ENCODE measurements at regions not wholly inside any gene's neighbourhood (a gene's known extent, or its start where the extent isn't known, plus 50 kb on each side); places are given as distances from the start of the nearest gene placed in this dataset.

DNA sequence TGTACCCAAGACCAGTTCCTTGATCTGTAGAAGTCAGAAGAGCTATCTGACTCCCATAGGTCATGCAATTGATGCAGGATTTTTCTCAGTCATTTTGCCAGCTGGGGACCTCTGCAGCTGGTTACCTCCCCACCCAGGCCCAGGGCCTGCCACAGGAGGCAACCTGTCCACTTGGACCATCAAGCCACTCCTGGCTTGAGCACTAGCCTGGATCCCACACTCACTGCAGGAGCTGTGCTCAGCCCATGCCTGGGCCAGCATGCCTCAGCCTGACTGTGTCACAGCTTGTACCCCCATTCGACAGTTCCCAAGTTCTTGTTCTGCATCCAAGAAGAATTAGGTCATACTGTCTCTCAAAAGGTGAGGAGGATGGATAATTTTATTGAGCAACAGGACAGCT, 189.4 kb downstream of the PCDH17 start:
- TF ChIP-seq, protein P1, sequence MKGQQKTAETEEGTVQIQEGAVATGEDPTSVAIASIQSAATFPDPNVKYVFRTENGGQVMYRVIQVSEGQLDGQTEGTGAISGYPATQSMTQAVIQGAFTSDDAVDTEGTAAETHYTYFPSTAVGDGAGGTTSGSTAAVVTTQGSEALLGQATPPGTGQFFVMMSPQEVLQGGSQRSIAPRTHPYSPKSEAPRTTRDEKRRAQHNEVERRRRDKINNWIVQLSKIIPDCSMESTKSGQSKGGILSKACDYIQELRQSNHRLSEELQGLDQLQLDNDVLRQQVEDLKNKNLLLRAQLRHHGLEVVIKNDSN (CRISPR knock-in tag; IDR thresholded peaks at IDR 0.05): no peak
- TF ChIP-seq ZNF416 (CRISPR knock-in tag; IDR thresholded peaks at IDR 0.05) (no peak), ELF4 (CRISPR knock-in tag; IDR thresholded peaks at IDR 0.05; ENCODE audit: low read depth) (no peak), PREB (CRISPR knock-in tag; IDR thresholded peaks at IDR 0.05; ENCODE audit: borderline replicate concordance) (no peak), FOXP4 (CRISPR knock-in tag; IDR thresholded peaks at IDR 0.05) (no peak), ATF2 (CRISPR knock-in tag; IDR thresholded peaks at IDR 0.05; ENCODE audit: borderline replicate concordance, low read depth) (no peak), E2F1 (CRISPR knock-in tag; IDR thresholded peaks at IDR 0.05) (no peak), CREB1 (CRISPR knock-in tag; IDR thresholded peaks at IDR 0.05) (no peak)
- TF ChIP-seq, protein P2, sequence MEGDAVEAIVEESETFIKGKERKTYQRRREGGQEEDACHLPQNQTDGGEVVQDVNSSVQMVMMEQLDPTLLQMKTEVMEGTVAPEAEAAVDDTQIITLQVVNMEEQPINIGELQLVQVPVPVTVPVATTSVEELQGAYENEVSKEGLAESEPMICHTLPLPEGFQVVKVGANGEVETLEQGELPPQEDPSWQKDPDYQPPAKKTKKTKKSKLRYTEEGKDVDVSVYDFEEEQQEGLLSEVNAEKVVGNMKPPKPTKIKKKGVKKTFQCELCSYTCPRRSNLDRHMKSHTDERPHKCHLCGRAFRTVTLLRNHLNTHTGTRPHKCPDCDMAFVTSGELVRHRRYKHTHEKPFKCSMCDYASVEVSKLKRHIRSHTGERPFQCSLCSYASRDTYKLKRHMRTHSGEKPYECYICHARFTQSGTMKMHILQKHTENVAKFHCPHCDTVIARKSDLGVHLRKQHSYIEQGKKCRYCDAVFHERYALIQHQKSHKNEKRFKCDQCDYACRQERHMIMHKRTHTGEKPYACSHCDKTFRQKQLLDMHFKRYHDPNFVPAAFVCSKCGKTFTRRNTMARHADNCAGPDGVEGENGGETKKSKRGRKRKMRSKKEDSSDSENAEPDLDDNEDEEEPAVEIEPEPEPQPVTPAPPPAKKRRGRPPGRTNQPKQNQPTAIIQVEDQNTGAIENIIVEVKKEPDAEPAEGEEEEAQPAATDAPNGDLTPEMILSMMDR (IDR thresholded peaks at IDR 0.05): no peak
- TF ChIP-seq, protein P3, sequence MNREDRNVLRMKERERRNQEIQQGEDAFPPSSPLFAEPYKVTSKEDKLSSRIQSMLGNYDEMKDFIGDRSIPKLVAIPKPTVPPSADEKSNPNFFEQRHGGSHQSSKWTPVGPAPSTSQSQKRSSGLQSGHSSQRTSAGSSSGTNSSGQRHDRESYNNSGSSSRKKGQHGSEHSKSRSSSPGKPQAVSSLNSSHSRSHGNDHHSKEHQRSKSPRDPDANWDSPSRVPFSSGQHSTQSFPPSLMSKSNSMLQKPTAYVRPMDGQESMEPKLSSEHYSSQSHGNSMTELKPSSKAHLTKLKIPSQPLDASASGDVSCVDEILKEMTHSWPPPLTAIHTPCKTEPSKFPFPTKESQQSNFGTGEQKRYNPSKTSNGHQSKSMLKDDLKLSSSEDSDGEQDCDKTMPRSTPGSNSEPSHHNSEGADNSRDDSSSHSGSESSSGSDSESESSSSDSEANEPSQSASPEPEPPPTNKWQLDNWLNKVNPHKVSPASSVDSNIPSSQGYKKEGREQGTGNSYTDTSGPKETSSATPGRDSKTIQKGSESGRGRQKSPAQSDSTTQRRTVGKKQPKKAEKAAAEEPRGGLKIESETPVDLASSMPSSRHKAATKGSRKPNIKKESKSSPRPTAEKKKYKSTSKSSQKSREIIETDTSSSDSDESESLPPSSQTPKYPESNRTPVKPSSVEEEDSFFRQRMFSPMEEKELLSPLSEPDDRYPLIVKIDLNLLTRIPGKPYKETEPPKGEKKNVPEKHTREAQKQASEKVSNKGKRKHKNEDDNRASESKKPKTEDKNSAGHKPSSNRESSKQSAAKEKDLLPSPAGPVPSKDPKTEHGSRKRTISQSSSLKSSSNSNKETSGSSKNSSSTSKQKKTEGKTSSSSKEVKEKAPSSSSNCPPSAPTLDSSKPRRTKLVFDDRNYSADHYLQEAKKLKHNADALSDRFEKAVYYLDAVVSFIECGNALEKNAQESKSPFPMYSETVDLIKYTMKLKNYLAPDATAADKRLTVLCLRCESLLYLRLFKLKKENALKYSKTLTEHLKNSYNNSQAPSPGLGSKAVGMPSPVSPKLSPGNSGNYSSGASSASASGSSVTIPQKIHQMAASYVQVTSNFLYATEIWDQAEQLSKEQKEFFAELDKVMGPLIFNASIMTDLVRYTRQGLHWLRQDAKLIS (CRISPR knock-in tag; IDR thresholded peaks at IDR 0.05; ENCODE audit: borderline replicate concordance): no peak

All from WTC11 (cell line).